Gastroesophageal sphincter (tissue), 4 donors: ENCODE measurements at regions not wholly inside any gene's neighbourhood (a gene's known extent, or its start where the extent isn't known, plus 50 kb on each side); places are given as distances from the start of the nearest gene placed in this dataset.

ENCODE experiments used
- ATAC-seq: fragments of 150-250 bp; one replicate; pipeline ENCODE4 v1.9.1; 2016; ENCODE audit warnings: mild to moderate bottlenecking, moderate library complexity
- H3K27ac ChIP-seq, 4 donors: fragments of 200-600 bp; sonication (generic) in 3 of 4; 1 replicate in 3 of 4; 2 replicates in 1 of 4; pipeline ENCODE4 v1.5.1; 2016 to 2019
- H3K27me3 ChIP-seq: fragments of 200-600 bp; sonication (generic); one replicate; pipeline ENCODE4 v1.5.1; 2019
- H3K36me3 ChIP-seq, 2 donors: fragments of 200-600 bp; sonication (generic); one replicate each; pipeline ENCODE4 v1.5.1; 2019; ENCODE audit warnings: control low read depth in 1 of 2
- H3K4me1 ChIP-seq, 3 donors: fragments of 200-600 bp; sonication (generic); 1 replicate in 2 of 3; 2 replicates in 1 of 3; pipeline ENCODE4 v1.5.1; 2016 to 2019; ENCODE audit warnings: control low read depth in 2 of 3
- H3K4me3 ChIP-seq, 2 donors: fragments of 200-600 bp; sonication (generic); one replicate each; pipeline ENCODE4 v1.5.1; 2019; ENCODE audit warnings: mild to moderate bottlenecking in 1 of 2, moderate library complexity in 1 of 2
- H3K9me3 ChIP-seq, 3 donors: fragments of 200-600 bp; sonication (generic); one replicate each; pipeline ENCODE4 v1.5.1; 2017 to 2019; ENCODE audit warnings: control low read depth in 2 of 3
- CTCF ChIP-seq, 4 experiments: fragments of 200-600 bp in 2 of 4; fragments of 450-650 bp in 2 of 4; sonication (generic) in 1 of 4; IDR thresholded peaks; one replicate each; pipeline ENCODE4 v1.5.1; 2017 to 2019; ENCODE audit warnings: antibody characterized with exemption in 4 of 4, mild to moderate bottlenecking in 2 of 4, moderate library complexity in 2 of 4
- EP300 ChIP-seq: sonication (generic); formaldehyde crosslinking; IDR thresholded peaks from one replicate; pipeline ENCODE4 v1.6.1; 2017; ENCODE audit warnings: antibody characterized with exemption, mild to moderate bottlenecking
- POLR2A ChIP-seq, 2 donors: fragments of 450-650 bp; IDR thresholded peaks; one replicate each; pipeline ENCODE4 v1.6.1; 2017; ENCODE audit warnings: antibody characterized with exemption in 2 of 2, mild to moderate bottlenecking in 2 of 2, moderate library complexity in 1 of 2
- POLR2AphosphoS5 ChIP-seq: sonication (generic); formaldehyde crosslinking; IDR thresholded peaks from one replicate; pipeline ENCODE4 v1.6.1; 2017; ENCODE audit warnings: antibody characterized with exemption
- WGBS, 2 donors: methylation state at CpG; one replicate each; pipeline ENCODE4 v1.1.5; 2018; ENCODE audit warnings: low coverage in 1 of 2; 5-methylcytosine and 5-hydroxymethylcytosine counted together

- no peaks in the 10 kb centered on the region for H3K27me3 ChIP-seq
- H3K9me3 ChIP-seq = peaks cover 0 to 5% (median 0%) of the 10 kb centered on the region in 3 donors
- peak overlapping the region in 3 of 4 donors; percentile 26 to 60 (median 59) for H3K27ac ChIP-seq
- TF ChIP-seq POLR2AphosphoS5 = no peak
- TF ChIP-seq EP300 = no peak
- no peak for TF ChIP-seq CTCF (IDR thresholded peaks at IDR 0.05)
- TF ChIP-seq POLR2A (IDR thresholded peaks at IDR 0.05) = no peak
- H3K4me3 ChIP-seq = no peak overlapping the region
- no peak for ATAC-seq
- 38 to 68% methylated on average over 3 of the region's 3 CpGs for WGBS, 2 donors
- H3K36me3 ChIP-seq = no peaks in the 10 kb centered on the region
- peaks cover 3 to 33% (median 11%) of the 10 kb centered on the region in 3 donors for H3K4me1 ChIP-seq
These were observed 279.4 kb downstream of the RPS24 start for GRCh38 chr10:78313048-78313381.

GRCh38 chr10:78313636-78314035, 280.0 kb downstream of the RPS24 start:
- no peak for ATAC-seq
- no peak for TF ChIP-seq POLR2AphosphoS5
- TF ChIP-seq EP300 = no peak
- no peak for TF ChIP-seq CTCF (IDR thresholded peaks at IDR 0.05)
- TF ChIP-seq POLR2A (IDR thresholded peaks at IDR 0.05) = no peak
- Histone ChIP-seq H3K27ac (peak overlapping the region in 2 of 4 donors; percentile 26 to 59), H3K36me3 (no peaks in the 10 kb centered on the region), H3K4me3 (no peak overlapping the region), H3K4me1 (peaks cover 3 to 33% (median 11%) of the 10 kb centered on the region in 3 donors), H3K27me3 (no peaks in the 10 kb centered on the region), H3K9me3 (peaks cover 0 to 5% (median 0%) of the 10 kb centered on the region in 3 donors)
- 100% methylated on average over 1 to 3 of the region's 3 CpGs for WGBS, 2 donors

- ATAC-seq = no peak
- Histone ChIP-seq H3K27ac (no peak overlapping the region), H3K4me1 (peaks cover 3 to 33% (median 11%) of the 10 kb centered on the region in 3 donors), H3K4me3 (no peak overlapping the region), H3K27me3 (no peaks in the 10 kb centered on the region), H3K9me3 (peaks cover 0 to 5% (median 0%) of the 10 kb centered on the region in 3 donors), H3K36me3 (no peaks in the 10 kb centered on the region)
- 100% methylated on average over 2 of the region's 2 CpGs; no CpG with 5 or more reads in 1 of the 2 donors for WGBS, 2 donors
- TF ChIP-seq EP300 (no peak), POLR2A (IDR thresholded peaks at IDR 0.05) (no peak)
These were observed 281.0 kb downstream of the RPS24 start for GRCh38 chr10:78314651-78315050.

GRCh38 chr10:78316451-78316931, 282.8 kb downstream of the RPS24 start:
- ATAC-seq = peak; percentile 52
- Histone ChIP-seq H3K9me3 (peaks cover 0 to 5% (median 0%) of the 10 kb centered on the region in 3 donors), H3K36me3 (no peaks in the 10 kb centered on the region), H3K4me3 (no peak overlapping the region), H3K27ac (peak overlapping the region; percentile 51 to 75 (median 63)), H3K27me3 (no peaks in the 10 kb centered on the region), H3K4me1 (peaks cover 3 to 33% (median 11%) of the 10 kb centered on the region in 3 donors)
- TF ChIP-seq POLR2AphosphoS5 (peak; percentile 82), CTCF (IDR thresholded peaks at IDR 0.05) (no peak), EP300 (no peak), POLR2A (IDR thresholded peaks at IDR 0.05) (no peak)
- WGBS, 2 donors = 0% methylated on average over 1 of the region's 1 CpG; no CpG with 5 or more reads in 1 of the 2 donors

- H3K36me3 ChIP-seq = no peaks in the 10 kb centered on the region
- no peaks in the 10 kb centered on the region for H3K27me3 ChIP-seq
- no peak overlapping the region for H3K4me3 ChIP-seq
- TF ChIP-seq CTCF (IDR thresholded peaks at IDR 0.05) = no peak
- TF ChIP-seq POLR2AphosphoS5 = no peak
- no peak for TF ChIP-seq POLR2A (IDR thresholded peaks at IDR 0.05)
- TF ChIP-seq EP300 = no peak
- peaks cover 0 to 5% (median 0%) of the 10 kb centered on the region in 3 donors for H3K9me3 ChIP-seq
- H3K4me1 ChIP-seq = peaks cover 3 to 22% (median 11%) of the 10 kb centered on the region in 3 donors
- H3K27ac ChIP-seq = peak overlapping the region in 1 of 4 donors; percentile 75
- 88 to 100% methylated on average over 1 of the region's 1 CpG for WGBS, 2 donors
- ATAC-seq = no peak
These were observed 284.6 kb downstream of the RPS24 start for GRCh38 chr10:78318305-78318704.
